NCI-H1930 (cell line): ENCODE measurements at regions not wholly inside any gene's neighbourhood (a gene's known extent, or its start where the extent isn't known, plus 50 kb on each side); places are given as distances from the start of the nearest gene placed in this dataset.
"Not testable (repeated sequence)": the region's sequence is repeated elsewhere in the genome, so short reads cannot be mapped to it uniquely, and the experiment has no call there.

Source experiments
- DNase-seq, 2 experiments: peaks; one replicate each; lab custom pipeline; 2025; lab: John Stamatoyannopoulos, UW

- not testable (repeated sequence) for DNase-seq
Measured at GRCh38 chr16:29296176-29296575, 110.3 kb downstream of the NPIPB11 start.

DNA sequence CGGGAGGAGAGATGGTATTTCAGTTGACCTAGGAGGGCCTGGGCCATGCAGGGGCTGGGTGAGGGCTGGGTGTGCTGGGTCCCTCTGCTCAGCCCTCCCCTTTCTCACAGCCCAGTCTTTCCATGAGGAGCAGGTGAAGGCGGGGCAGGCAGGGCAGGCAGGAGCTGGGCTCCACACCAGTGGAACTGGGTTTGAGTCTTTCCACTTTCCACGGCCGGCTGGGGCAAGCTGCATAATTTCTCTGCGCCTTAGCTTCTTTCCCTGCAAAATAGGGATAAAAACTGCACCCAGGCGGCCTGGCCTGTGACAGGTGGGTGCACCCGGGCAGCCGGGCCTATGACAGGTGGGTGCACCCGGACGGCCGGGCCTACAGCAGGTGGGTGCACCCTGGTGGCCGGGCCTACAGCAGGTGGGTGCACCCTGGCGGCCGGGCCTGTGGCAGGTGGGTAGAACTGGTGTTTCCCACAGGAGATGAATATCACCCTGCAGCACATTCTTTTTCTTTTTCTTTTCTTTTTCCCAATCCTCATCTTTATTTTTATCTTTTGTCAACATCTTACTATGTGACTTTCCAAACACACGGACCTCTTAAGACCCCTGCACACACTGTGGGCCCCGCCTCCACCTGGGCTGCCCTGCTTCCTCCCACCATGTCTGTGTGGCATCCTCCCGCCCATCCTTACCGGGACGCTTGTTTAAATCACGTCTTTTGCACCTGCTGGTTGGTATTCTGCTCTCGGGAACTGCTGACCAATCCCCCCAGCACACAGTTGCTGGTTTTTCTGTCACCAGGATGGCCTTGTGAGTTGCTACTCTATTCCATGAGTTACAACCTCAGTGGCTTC is 111.3 kb downstream of the NPIPB11 start:
- not testable (repeated sequence) for DNase-seq

DNA sequence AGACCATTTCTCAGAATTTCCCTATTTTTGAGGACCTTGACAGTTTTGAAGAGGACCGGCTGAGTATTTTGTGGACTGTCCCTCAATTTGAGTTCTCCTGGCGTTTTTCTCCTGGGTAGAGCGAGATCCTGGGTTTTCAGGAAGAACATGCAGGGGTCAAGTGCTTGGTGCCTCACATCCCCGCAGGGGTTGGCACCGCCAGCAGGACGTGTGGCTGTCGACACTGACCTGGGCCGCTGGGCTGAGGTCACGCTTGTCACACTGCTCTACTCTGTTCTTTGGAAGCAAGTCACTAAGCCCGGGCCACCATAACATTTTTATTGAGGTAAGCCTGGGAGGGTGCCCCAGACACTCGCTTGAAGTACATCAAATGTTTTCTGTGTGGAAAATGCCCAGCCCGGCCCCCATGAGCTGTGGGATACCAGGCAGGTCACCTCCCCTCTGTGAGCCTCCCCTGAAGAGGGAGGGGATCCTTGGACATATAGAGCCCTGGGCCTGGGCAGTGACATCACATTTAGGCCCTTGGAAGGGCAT is 112.0 kb downstream of the NPIPB11 start:
- not testable (repeated sequence) for DNase-seq

- not testable (repeated sequence) for DNase-seq
Measured at GRCh38 chr16:29293545-29293944, 113.0 kb downstream of the NPIPB11 start.

GRCh38 chr16:29292952-29293471 is 113.5 kb downstream of the NPIPB11 start:
- DNase-seq, result not testable (repeated sequence)

- not testable (repeated sequence) for DNase-seq
Measured at GRCh38 chr16:29291329-29292271, 114.9 kb downstream of the NPIPB11 start.

GRCh38 chr16:29290631-29291247 is 115.8 kb downstream of the NPIPB11 start:
- DNase-seq, result no peak

DNA sequence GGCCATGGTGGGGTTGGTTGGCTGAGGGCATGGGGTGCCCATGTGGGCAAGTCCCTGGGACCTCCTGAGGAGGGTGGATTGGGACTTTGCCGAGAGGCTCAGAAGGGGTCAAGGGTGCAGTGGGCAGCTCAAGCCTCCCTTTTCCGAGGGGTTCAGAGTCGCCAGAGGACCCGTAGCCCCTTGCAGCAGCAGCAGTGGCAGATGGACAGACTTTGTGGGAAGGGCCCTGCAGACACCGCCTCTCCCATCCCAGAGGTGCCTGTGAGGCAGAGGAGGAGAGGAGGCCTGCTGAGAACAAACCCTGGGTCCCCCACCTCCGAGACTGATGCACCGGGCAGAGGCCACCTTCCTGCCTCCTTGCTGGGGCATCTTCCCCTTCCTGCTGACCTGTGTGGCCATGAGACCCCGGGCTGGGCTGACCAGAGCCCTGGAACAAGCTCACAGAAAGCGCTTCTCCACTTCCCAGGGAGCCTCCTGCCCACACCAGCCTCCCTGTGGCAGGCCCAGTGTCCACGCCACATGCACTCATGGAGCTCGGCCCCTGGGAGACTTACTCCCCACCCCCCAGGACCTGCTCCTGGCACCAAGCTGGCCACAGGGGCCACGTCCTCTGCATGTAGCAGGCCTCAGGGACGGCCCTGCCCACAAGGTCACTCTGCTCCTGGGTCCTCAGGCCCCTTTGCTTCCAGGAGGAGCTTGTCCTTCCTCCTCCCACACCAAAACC is 116.8 kb downstream of the NPIPB11 start:
- DNase-seq, result not testable (repeated sequence)

GRCh38 chr16:29288711-29289474 is 117.6 kb downstream of the NPIPB11 start:
- DNase-seq, result not testable (repeated sequence)

- not testable (repeated sequence) for DNase-seq
Measured at GRCh38 chr16:29287871-29288535, 118.5 kb downstream of the NPIPB11 start.

GRCh38 chr16:29287246-29287645 is 119.3 kb downstream of the NPIPB11 start:
- DNase-seq, result not testable (repeated sequence)

- not testable (repeated sequence) for DNase-seq
Measured at GRCh38 chr16:29286796-29287195, 119.7 kb downstream of the NPIPB11 start.

GRCh38 chr16:29286161-29286560 is 120.3 kb downstream of the NPIPB11 start:
- not testable (repeated sequence) for DNase-seq

- not testable (repeated sequence) for DNase-seq
Measured at GRCh38 chr16:29285151-29285885, 121.2 kb downstream of the NPIPB11 start.

DNA sequence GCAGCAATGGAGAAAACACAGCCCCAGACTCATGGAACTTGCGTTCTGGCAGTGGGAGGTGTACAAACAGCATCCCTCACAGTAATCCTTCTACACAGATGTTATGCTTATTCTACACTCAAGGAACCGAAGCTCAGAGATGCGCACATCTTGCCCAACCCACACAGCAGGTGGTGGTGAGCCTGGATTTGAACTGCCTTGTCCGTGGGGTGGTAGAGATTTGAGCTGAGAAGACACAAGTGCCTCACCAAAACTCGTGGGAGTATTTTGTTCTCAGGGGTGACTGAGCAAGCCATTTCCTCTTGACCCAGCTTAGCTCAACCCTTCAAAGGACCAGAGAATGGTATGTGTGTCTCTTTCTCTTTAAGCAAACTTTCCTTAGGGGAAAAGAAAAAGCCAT is 121.8 kb downstream of the NPIPB11 start:
- DNase-seq, result not testable (repeated sequence)

DNA sequence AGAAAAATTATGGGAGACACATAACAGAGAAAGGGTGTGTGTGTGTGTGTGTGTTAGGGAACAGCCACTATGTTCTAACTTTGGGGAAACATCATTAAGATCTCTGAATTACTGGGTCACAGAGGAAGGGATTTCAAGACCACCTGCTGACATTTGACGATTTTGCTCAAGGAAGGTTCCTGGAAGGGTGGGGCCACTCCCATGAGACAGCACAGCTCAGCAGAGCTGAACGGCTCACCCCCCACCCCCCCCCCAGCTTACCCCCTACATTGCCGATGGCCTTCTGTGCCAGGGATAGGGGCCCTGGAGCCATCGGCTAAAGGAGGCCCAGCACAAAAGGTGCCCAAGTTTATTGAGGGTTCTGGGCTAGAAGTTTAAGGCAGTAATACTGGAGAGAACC is 122.4 kb downstream of the NPIPB11 start:
- not testable (repeated sequence) for DNase-seq

DNA sequence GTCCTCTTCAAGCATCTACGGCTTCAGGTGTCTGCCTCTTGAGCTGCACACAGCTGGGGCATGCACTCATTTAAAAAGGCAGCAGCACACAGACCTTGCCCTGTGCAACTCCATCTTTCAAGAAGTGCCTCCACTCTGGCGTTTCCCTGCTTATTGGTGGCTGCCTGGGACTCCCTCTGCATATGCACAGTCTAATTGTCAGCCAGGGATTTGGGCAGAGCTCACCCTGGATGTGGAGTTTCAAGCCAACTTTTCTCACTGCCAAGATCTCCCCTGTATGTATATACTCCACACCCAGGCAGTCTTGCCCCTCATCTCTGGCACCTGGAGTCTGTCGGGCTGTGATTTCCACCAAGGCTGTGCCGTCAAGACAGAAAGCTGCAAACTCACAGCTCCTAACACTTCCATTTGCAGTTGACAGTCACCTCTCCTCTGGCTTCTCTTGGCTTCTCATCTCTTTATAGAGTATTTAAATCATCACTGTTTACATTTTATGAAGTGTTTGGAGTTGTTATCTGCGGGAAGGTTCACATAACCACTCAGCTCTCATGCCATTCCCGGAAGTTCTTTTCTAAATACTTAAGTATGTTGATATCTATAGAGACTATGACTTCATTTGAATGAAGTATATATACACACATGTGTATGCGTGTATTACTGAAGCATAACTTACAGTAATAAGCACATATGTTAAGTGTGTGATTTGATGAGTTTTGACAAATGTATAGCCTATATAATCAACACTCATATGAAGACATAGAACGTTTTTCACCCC is 128.2 kb downstream of the NPIPB11 start:
- DNase-seq, result not testable (repeated sequence)

GRCh38 chr16:29276446-29276845 is 130.1 kb downstream of the NPIPB11 start:
- DNase-seq, result not testable (repeated sequence)
